Esophagus muscularis mucosa (tissue), 4 donors: ENCODE measurements at regions not wholly inside any gene's neighbourhood (a gene's known extent, or its start where the extent isn't known, plus 50 kb on each side); places are given as distances from the start of the nearest gene placed in this dataset.
"Not testable (repeated sequence)": the region's sequence is repeated elsewhere in the genome, so short reads cannot be mapped to it uniquely, and the experiment has no call there.

Experiments
- DNase-seq: peaks from one replicate; pipeline ENCODE4 v3.0.0-alpha.2; 2017; ENCODE audit errors: extremely low spot score
- H3K27ac ChIP-seq, 4 donors: fragments of 200-600 bp; sonication (generic); replicated peaks in 1 of 4; 1 replicate in 3 of 4; 2 replicates in 1 of 4; pipeline ENCODE4 v1.5.1; 2016 to 2019; ENCODE audit warnings: mild to moderate bottlenecking in 1 of 4
- H3K27me3 ChIP-seq, 4 donors: fragments of 200-600 bp; sonication (generic); one replicate each; pipeline versions ENCODE4 v1.5.1 to v1.6.0; 2016 to 2019
- H3K36me3 ChIP-seq, 4 donors: fragments of 200-600 bp; sonication (generic); one replicate each; pipeline ENCODE4 v1.5.1; 2016 to 2019
- H3K4me1 ChIP-seq, 4 donors: fragments of 200-600 bp; sonication (generic); one replicate each; pipeline ENCODE4 v1.5.1; 2016 to 2019
- H3K4me3 ChIP-seq, 4 donors: fragments of 200-600 bp; sonication (generic); 1 replicate in 2 of 4; 2 replicates in 2 of 4; pipeline ENCODE4 v1.5.1; 2016 to 2019; ENCODE audit warnings: mild to moderate bottlenecking in 4 of 4, moderate library complexity in 1 of 4
- H3K9me3 ChIP-seq, 4 donors: fragments of 200-600 bp; sonication (generic); 1 replicate in 3 of 4; 2 replicates in 1 of 4; pipeline ENCODE4 v1.5.1; 2016 to 2019
- EP300 ChIP-seq: sonication (generic); formaldehyde crosslinking; IDR thresholded peaks from one replicate; pipeline ENCODE4 v1.6.1; 2017; ENCODE audit warnings: antibody characterized with exemption
- POLR2A ChIP-seq: fragments of 450-650 bp; IDR thresholded peaks from one replicate; pipeline ENCODE4 v1.6.1; 2017; ENCODE audit warnings: antibody characterized with exemption, moderate library complexity, mild to moderate bottlenecking, low read depth
- POLR2AphosphoS5 ChIP-seq, 2 donors: sonication (generic); formaldehyde crosslinking; IDR thresholded peaks; one replicate each; pipeline ENCODE4 v1.6.1; 2017; ENCODE audit warnings: antibody characterized with exemption in 2 of 2
- WGBS: methylation state at CpG from one replicate; pipeline ENCODE4 v1.1.5; 2018; 5-methylcytosine and 5-hydroxymethylcytosine counted together
- intact Hi-C: fragments of 100-400 bp; cut with DNase I; formaldehyde crosslinking; loops from one replicate; pipeline ENCODE4 v1.15.1; 2023
- TF ChIP-seq, protein P1 (sequence below), 3 experiments: fragments of 200-600 bp in 2 of 3; fragments of 450-650 bp in 1 of 3; sonication (generic) in 2 of 3; IDR thresholded peaks; one replicate each; pipeline ENCODE4 v1.5.1; 2017 to 2019; ENCODE audit warnings: antibody characterized with exemption in 3 of 3, mild to moderate bottlenecking in 2 of 3, moderate library complexity in 1 of 3

- 32% methylated on average over 4 of the region's 4 CpGs for WGBS
- Histone ChIP-seq H3K36me3 (no peaks in the 10 kb centered on the region), H3K27ac (no peak overlapping the region), H3K27me3 (no peaks in the 10 kb centered on the region), H3K4me3 (no peak overlapping the region), H3K4me1 (no peaks in the 10 kb centered on the region), H3K9me3 (no peaks in the 10 kb centered on the region)
- DNase-seq: no peak
- no peak for TF ChIP-seq POLR2A
- TF ChIP-seq, protein P1, sequence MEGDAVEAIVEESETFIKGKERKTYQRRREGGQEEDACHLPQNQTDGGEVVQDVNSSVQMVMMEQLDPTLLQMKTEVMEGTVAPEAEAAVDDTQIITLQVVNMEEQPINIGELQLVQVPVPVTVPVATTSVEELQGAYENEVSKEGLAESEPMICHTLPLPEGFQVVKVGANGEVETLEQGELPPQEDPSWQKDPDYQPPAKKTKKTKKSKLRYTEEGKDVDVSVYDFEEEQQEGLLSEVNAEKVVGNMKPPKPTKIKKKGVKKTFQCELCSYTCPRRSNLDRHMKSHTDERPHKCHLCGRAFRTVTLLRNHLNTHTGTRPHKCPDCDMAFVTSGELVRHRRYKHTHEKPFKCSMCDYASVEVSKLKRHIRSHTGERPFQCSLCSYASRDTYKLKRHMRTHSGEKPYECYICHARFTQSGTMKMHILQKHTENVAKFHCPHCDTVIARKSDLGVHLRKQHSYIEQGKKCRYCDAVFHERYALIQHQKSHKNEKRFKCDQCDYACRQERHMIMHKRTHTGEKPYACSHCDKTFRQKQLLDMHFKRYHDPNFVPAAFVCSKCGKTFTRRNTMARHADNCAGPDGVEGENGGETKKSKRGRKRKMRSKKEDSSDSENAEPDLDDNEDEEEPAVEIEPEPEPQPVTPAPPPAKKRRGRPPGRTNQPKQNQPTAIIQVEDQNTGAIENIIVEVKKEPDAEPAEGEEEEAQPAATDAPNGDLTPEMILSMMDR (IDR thresholded peaks at IDR 0.05): no peak
- no peak for TF ChIP-seq POLR2AphosphoS5 (IDR thresholded peaks at IDR 0.05)
- TF ChIP-seq EP300: no peak
- intact Hi-C loops: no loop called here
These were observed 405.3 kb upstream of the EDA2R start for GRCh38 chrX:67044029-67044653.

DNA sequence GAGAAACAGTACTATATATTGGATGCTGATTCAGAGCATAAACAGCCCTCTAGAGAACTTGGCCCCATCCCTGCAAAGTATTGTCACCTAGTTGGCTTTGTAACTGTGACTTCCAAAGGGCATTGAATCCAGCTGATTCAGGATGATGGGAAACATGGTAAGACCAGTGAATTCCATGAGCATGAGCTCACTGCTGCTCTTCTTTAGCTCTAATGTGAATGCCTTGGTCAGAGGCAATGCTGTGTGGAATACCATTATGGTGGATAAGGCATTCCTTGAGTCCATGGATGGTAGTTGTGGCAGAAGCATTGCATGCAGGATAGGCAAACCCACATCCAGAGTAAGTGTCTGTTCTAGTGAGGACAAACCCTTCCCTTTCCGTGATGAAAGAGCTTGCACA is 365.6 kb upstream of the EDA2R start:
- Histone ChIP-seq H3K36me3 (no peaks in the 10 kb centered on the region), H3K4me1 (no peaks in the 10 kb centered on the region), H3K27ac (no peak overlapping the region), H3K4me3 (no peak overlapping the region), H3K9me3 (peaks cover 0 to 10% (median 0%) of the 10 kb centered on the region in 4 donors), H3K27me3 (no peaks in the 10 kb centered on the region)
- DNase-seq: no peak
- intact Hi-C loops: no loop called here
- WGBS: no CpG with 5 or more reads among the region's 1 CpG
- TF ChIP-seq POLR2A: no peak
- no peak for TF ChIP-seq EP300
- TF ChIP-seq, protein P1 (IDR thresholded peaks at IDR 0.05): no peak
- TF ChIP-seq POLR2AphosphoS5 (IDR thresholded peaks at IDR 0.05): no peak

DNA sequence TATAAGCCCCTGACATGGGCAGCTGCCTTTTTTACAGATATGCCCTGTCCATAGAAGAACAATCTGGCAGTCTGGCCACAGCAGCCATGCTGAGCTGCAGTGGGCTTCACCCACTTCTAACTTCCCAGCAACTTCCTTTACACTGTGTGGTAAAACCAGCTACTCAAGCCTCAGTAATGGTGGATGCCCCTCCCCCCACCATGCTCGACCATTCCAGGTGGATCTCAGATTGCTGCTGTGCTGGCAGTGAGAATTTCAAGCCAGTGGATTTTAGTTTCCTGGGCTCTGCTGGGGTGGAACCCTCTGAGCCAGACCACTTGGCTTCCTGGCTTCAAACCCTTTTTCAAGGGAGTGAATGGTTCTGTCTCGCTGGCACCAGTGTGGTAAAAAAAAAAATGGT is 355.9 kb upstream of the EDA2R start:
- no peak for DNase-seq
- TF ChIP-seq POLR2AphosphoS5 (IDR thresholded peaks at IDR 0.05) (no peak), POLR2A (no peak), EP300 (no peak)
- TF ChIP-seq, protein P1 (IDR thresholded peaks at IDR 0.05): no peak
- WGBS: 38% methylated on average over 1 of the region's 2 CpGs
- Histone ChIP-seq H3K9me3 (peaks cover 0 to 4% (median 0%) of the 10 kb centered on the region in 4 donors), H3K36me3 (no peaks in the 10 kb centered on the region), H3K27ac (no peak overlapping the region), H3K4me3 (no peak overlapping the region), H3K27me3 (no peaks in the 10 kb centered on the region), H3K4me1 (no peaks in the 10 kb centered on the region)
- intact Hi-C loops: no loop called here

DNA sequence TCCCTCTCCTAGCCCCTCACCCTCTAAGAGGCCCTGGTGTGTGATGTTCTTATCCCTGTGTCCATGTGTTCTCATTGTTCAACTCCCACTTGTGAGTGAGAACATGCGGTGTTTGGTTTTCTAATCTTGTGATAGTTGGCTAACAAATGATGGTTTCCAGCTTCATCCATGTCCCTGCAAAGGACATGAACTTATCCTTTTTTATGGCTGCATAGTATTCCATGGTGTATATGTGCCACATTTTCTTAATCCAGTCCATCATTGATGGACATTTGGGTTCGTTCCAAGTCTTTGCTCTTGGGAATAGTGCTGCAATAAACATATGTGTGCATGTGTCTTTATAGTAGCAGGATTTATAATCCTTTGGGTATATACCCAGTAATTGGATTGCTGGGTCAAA is 353.2 kb upstream of the EDA2R start:
- DNase-seq, H3K27me3 ChIP-seq, H3K36me3 ChIP-seq, H3K4me3 ChIP-seq, H3K4me1 ChIP-seq, H3K9me3 ChIP-seq, H3K27ac ChIP-seq, intact Hi-C loops: not testable (repeated sequence)
- WGBS: 97% methylated on average over 2 of the region's 2 CpGs

DNA sequence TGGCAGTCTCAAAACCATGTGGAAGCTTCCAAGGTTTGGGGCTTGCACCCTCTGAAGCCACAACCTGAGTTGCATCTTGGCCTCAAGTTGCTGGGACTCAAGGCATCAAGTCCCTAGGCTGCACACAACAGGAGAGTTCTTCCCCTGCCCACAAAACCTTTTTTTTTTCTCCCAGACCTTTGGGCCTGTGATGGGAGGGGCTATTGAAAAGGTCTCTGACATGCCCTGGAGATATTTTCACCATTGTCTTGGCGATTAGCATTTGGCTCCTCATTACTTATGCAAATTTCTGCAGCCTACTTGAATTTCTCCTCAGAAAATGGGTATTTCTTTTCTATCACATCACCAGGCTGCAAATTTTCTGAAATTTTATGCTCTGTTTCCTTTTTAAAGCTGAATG is 349.5 kb upstream of the EDA2R start:
- 47% methylated on average over 1 of the region's 1 CpG for WGBS
- intact Hi-C loops: no loop called here
- Histone ChIP-seq H3K27ac (no peak overlapping the region), H3K36me3 (no peaks in the 10 kb centered on the region), H3K4me3 (no peak overlapping the region), H3K9me3 (peaks cover 0 to 4% (median 0%) of the 10 kb centered on the region in 4 donors), H3K4me1 (no peaks in the 10 kb centered on the region), H3K27me3 (no peaks in the 10 kb centered on the region)
- DNase-seq: no peak
- no peak for TF ChIP-seq EP300
- no peak for TF ChIP-seq POLR2AphosphoS5 (IDR thresholded peaks at IDR 0.05)
- TF ChIP-seq POLR2A: no peak
- TF ChIP-seq, protein P1 (IDR thresholded peaks at IDR 0.05): no peak
